Esophagus squamous epithelium (tissue), 4 donors: ENCODE measurements at regions not wholly inside any gene's neighbourhood (a gene's known extent, or its start where the extent isn't known, plus 50 kb on each side); places are given as distances from the start of the nearest gene placed in this dataset.

ENCODE experiments used
- POLR2A ChIP-seq, 4 donors: fragments of 450-650 bp; IDR thresholded peaks; one replicate each; pipeline ENCODE4 v1.6.1; 2017; ENCODE audit warnings: antibody characterized with exemption in 4 of 4, mild to moderate bottlenecking in 4 of 4, moderate library complexity in 3 of 4
- TF ChIP-seq, protein P1 (sequence below), 6 experiments: fragments of 450-650 bp in 4 of 6; fragments of 200-600 bp in 2 of 6; sonication (generic) in 2 of 6; IDR thresholded peaks; one replicate each; pipeline ENCODE4 v1.5.1; 2016 to 2019; ENCODE audit warnings: antibody characterized with exemption in 6 of 6, mild to moderate bottlenecking in 4 of 6, moderate library complexity in 4 of 6

DNA sequence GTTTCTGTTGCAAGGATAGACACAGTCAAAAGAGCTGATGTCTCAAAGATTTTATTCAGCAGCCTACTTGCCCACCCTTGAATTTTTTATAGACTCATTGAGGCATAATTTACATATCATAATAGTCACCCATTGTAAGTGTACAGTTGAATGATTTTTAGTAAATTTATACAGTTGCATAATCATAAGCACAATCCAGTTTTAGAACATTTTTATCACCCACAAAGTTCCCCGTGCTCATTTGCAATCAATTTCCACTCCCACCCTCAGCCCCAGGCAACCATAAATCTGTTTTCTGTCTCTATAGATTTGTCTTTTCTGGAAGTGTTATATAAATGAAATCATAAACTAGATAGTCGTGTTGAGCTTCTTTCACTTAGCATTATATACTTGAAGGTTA, 517.7 kb downstream of the TLE1 start:
- TF ChIP-seq, protein P1, sequence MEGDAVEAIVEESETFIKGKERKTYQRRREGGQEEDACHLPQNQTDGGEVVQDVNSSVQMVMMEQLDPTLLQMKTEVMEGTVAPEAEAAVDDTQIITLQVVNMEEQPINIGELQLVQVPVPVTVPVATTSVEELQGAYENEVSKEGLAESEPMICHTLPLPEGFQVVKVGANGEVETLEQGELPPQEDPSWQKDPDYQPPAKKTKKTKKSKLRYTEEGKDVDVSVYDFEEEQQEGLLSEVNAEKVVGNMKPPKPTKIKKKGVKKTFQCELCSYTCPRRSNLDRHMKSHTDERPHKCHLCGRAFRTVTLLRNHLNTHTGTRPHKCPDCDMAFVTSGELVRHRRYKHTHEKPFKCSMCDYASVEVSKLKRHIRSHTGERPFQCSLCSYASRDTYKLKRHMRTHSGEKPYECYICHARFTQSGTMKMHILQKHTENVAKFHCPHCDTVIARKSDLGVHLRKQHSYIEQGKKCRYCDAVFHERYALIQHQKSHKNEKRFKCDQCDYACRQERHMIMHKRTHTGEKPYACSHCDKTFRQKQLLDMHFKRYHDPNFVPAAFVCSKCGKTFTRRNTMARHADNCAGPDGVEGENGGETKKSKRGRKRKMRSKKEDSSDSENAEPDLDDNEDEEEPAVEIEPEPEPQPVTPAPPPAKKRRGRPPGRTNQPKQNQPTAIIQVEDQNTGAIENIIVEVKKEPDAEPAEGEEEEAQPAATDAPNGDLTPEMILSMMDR (IDR thresholded peaks at IDR 0.05): no peak
- TF ChIP-seq POLR2A (IDR thresholded peaks at IDR 0.05): no peak
